ENCODE measurements at regions not wholly inside any gene's neighbourhood (a gene's known extent, or its start where the extent isn't known, plus 50 kb on each side); places are given as distances from the start of the nearest gene placed in this dataset.
"Not testable (repeated sequence)": the region's sequence is repeated elsewhere in the genome, so short reads cannot be mapped to it uniquely, and the experiment has no call there.

- H3K27me3 ChIP-seq = no peaks in the 10 kb centered on the region
- no peak for TF ChIP-seq Cebpa-rat (IDR thresholded peaks at IDR 0.05)
- peaks cover 52% of the 10 kb centered on the region for H3K4me1 ChIP-seq
- H3K27ac ChIP-seq = no peak overlapping the region
- H3K4me2 ChIP-seq = no peak overlapping the region
- H3K9me3 ChIP-seq = 0 out of 2 replicates have a peak, but pooled peaks cover 4% of the 10 kb centered on the region
- no peaks in the 10 kb centered on the region for H4K20me1 ChIP-seq
- H3K4me3 ChIP-seq = no peak overlapping the region
- no peak overlapping the region for H3K9ac ChIP-seq
- H3K36me3 ChIP-seq = no peaks in the 10 kb centered on the region
Observed at GRCh38 chr10:11691319-11691755, 50.8 kb upstream of the ECHDC3 start.

DNA sequence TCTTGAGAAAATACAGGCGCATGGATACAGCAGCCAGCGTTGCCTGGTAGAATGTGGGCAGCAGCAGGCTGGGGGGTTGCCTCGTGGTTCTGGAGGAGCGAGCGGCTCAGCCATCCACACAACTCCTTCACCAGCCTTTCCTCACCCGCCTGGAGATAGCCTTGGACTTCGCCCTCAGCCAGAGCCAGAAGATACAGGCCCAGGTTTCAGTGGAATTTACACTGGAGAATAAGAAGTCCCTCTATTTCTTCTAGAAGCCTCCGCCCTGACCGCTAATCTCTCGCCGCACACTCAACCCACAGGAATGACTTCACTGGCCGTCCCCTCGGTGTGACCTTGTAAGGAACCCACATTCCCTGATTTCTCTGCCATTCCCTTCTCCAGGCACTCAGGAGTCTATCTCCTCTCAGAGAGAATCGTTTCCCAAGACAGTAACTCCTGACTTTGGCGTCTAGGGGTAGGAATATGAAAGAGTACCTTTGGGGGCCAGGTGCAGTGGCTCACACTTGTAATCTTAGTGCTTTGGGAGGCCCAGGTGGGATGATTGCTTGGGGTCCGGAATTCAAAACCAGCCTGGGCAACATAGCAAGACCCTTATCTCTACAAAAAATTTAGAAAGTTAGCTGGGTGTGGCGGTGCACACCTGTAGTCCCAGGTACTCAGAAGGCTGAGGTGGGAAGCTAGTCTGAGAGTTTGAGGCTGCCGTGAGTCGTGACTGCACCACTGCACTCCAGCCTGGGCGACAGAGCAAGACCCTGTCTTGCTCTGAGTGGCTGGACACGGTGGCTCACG, 52.0 kb upstream of the ECHDC3 start:
- Histone ChIP-seq H3K9ac (no peak overlapping the region), H3K9me3 (0 out of 2 replicates have a peak, but pooled peaks cover 4% of the 10 kb centered on the region), H3K27me3 (no peaks in the 10 kb centered on the region), H4K20me1 (no peaks in the 10 kb centered on the region), H3K4me3 (no peak overlapping the region), H3K4me1 (peaks cover 51% of the 10 kb centered on the region), H3K4me2 (no peak overlapping the region), H3K27ac (no peak overlapping the region; the same call in 1 of the 2 replicates), H3K36me3 (no peaks in the 10 kb centered on the region)
- TF ChIP-seq Cebpa-rat (IDR thresholded peaks at IDR 0.05) = no peak

- not testable (repeated sequence) for H4K20me1 ChIP-seq, H3K4me3 ChIP-seq, H3K9me3 ChIP-seq, H3K36me3 ChIP-seq, H3K27me3 ChIP-seq
- Histone ChIP-seq H3K4me2 (peak overlapping the region; percentile 97), H3K27ac (peak overlapping the region; percentile 90), H3K4me1 (peaks cover 61% of the 10 kb centered on the region), H3K9ac (peak overlapping the region; percentile 0; the same call in 1 of the 2 replicates)
Observed at GRCh38 chr10:11688448-11688795, 53.8 kb upstream of the ECHDC3 start.

GRCh38 chr10:11687779-11688447, 54.3 kb upstream of the ECHDC3 start:
- Histone ChIP-seq H3K4me1 (peaks cover 66% of the 10 kb centered on the region), H3K27me3 (no peaks in the 10 kb centered on the region), H3K9ac (peak overlapping the region; percentile 0; the same call in 1 of the 2 replicates)

GRCh38 chr10:11687357-11687771, 54.8 kb upstream of the ECHDC3 start:
- Histone ChIP-seq H3K9me3 (no peaks in the 10 kb centered on the region), H4K20me1 (no peaks in the 10 kb centered on the region), H3K27me3 (no peaks in the 10 kb centered on the region), H3K4me1 (peaks cover 72% of the 10 kb centered on the region), H3K36me3 (no peaks in the 10 kb centered on the region), H3K27ac (peak overlapping the region; percentile 90), H3K4me3 (no peak overlapping the region), H3K4me2 (peak overlapping the region; percentile 97), H3K9ac (no peak overlapping the region)
- no peak for TF ChIP-seq Cebpa-rat (IDR thresholded peaks at IDR 0.05)

More at GRCh38 chr10:11687779-11688447, 54.3 kb upstream of the ECHDC3 start:
- H4K20me1 ChIP-seq = no peaks in the 10 kb centered on the region
- H3K36me3 ChIP-seq = no peaks in the 10 kb centered on the region
- no peak for TF ChIP-seq Cebpa-rat (IDR thresholded peaks at IDR 0.05)
- peak overlapping the region; percentile 97 for H3K4me2 ChIP-seq
- H3K9me3 ChIP-seq = no peaks in the 10 kb centered on the region
- H3K4me3 ChIP-seq = no peak overlapping the region
- H3K27ac ChIP-seq = peak overlapping the region; percentile 90

- no peak for TF ChIP-seq Cebpa-rat (IDR thresholded peaks at IDR 0.05)
- Histone ChIP-seq H4K20me1 (no peaks in the 10 kb centered on the region), H3K27me3 (no peaks in the 10 kb centered on the region), H3K4me1 (peaks cover 87% of the 10 kb centered on the region), H3K4me2 (peak overlapping the region; percentile 97), H3K9ac (peak overlapping the region; percentile 79), H3K36me3 (no peaks in the 10 kb centered on the region), H3K4me3 (peak overlapping the region; percentile 66), H3K9me3 (no peaks in the 10 kb centered on the region), H3K27ac (peak overlapping the region; percentile 90)
Observed at GRCh38 chr10:11685787-11686218, 56.4 kb upstream of the ECHDC3 start.

DNA sequence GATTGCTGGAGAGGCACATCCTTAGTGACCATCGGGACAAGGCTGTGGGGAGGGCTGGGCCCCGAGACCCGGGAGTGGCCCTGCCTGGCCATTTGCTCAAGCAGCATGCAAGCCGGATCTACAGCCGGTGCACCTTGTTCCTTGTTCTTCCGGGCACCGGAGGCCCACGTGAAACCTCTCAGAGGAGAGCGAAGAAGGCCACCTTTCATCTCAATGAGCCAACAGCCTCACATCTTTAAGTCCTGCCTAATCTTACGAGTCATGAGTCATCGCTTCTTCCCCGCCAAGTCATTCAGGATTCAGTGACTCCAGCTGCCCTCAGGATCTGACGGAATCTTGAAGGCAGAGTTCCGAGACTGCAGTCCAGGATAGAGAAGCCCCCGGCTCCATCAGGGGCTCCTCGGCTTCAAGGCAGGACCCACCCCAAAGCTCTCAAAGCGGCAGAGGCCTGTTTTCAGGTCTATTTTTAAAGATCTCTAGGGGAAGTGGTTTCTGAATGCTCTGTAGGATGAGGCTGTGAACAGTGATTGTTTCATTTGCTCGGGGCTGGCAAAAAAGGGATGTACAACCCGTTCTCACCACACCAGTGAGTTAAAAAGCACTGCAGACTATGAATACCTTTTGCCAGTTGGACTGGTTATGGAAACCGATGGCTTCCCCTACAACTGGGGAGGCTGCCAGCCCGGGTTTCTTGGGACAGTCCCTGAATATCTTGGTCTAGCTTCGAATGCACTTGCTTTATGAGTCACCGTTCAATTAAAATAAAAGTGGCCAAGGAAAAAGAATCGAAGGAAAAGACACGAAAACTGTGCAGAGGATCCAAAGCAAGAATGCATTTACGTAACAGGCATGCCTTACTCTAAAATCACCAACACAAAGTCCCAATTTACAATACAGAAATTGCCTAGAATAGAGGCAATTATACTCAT, 57.2 kb upstream of the ECHDC3 start:
- Histone ChIP-seq H4K20me1 (no peaks in the 10 kb centered on the region), H3K4me2 (peak overlapping the region; percentile 97), H3K4me3 (peak overlapping the region; percentile 66), H3K27ac (peak overlapping the region; percentile 90), H3K4me1 (peaks cover 95% of the 10 kb centered on the region), H3K9me3 (no peaks in the 10 kb centered on the region), H3K27me3 (no peaks in the 10 kb centered on the region), H3K36me3 (no peaks in the 10 kb centered on the region), H3K9ac (peak overlapping the region; percentile 79)
- TF ChIP-seq Cebpa-rat (IDR thresholded peaks at IDR 0.05) = no peak

DNA sequence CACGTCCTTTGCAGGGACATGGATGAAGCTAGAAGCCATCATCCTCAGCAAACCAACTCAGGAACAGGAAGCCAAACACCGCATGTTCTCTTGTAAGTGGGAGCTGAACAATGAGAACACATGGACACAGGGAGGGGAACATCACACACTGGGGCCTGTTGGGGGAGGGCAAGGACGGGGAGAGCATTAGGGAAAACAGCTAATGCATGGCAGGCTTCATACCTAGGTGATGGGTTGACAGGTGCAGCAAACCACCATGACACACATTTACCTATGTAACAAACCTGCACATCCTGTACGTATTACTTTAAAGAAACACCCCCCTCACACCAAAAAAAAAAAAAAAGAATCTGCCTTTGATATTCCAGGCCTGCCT, 57.9 kb upstream of the ECHDC3 start:
- peaks cover 95% of the 10 kb centered on the region for H3K4me1 ChIP-seq
- peak overlapping the region; percentile 90 for H3K27ac ChIP-seq
- H3K36me3 ChIP-seq, H3K27me3 ChIP-seq, H3K9me3 ChIP-seq, H4K20me1 ChIP-seq: not testable (repeated sequence)
- peak overlapping the region; percentile 79 for H3K9ac ChIP-seq
- peak overlapping the region; percentile 97 for H3K4me2 ChIP-seq
- peak overlapping the region; percentile 66 for H3K4me3 ChIP-seq

DNA sequence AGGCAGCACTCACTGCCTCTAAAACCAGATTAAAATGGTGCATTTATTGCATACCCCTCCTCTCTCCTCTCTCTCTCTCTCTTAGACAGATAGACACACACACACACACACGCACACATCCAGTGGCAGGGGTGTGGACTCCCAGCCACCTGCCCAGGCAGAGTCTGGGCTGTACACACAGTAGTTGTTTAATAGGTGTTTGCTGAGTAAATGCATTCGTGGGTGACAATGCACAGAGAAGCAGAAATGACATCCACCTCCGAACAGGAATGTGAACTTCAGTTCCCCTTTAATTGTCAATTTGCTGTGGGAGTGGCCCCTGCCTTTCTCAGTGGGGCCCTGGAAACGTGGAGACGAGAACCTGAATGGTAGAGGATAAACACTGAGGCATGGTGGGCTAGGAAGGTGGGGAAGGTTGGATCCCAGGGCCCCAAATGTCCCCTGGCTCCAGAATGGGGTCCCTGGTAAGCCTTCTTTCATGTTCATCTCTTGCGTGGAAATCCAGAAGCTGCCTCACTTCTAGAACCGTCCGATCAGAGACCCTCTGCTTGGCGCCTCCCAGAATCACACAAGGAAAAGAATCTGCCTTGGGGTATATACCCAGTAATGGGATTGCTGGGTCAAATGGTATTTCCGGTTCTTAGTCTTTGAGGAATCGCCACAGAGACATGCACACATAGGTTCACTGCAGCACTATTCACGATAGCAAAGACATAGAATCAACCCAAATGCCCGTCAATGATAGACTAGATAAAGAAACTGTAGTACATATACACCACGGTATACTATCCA, 58.5 kb upstream of the ECHDC3 start:
- no peaks in the 10 kb centered on the region for H3K9me3 ChIP-seq
- TF ChIP-seq Cebpa-rat (IDR thresholded peaks at IDR 0.05) = no peak
- peak overlapping the region; percentile 66 for H3K4me3 ChIP-seq
- H3K36me3 ChIP-seq = no peaks in the 10 kb centered on the region
- H3K27ac ChIP-seq = peak overlapping the region; percentile 90
- H3K27me3 ChIP-seq = no peaks in the 10 kb centered on the region
- peak overlapping the region; percentile 79 for H3K9ac ChIP-seq
- H3K4me1 ChIP-seq = peaks cover 92% of the 10 kb centered on the region
- H4K20me1 ChIP-seq = no peaks in the 10 kb centered on the region
- H3K4me2 ChIP-seq = peak overlapping the region; percentile 97
